Muscle of arm (tissue), 1 donor: ENCODE measurements at regions not wholly inside any gene's neighbourhood (a gene's known extent, or its start where the extent isn't known, plus 50 kb on each side); places are given as distances from the start of the nearest gene placed in this dataset.

Experiments used
- DNase-seq: peaks from one replicate; pipeline ENCODE4 v3.0.0-alpha.2; 2013

DNA sequence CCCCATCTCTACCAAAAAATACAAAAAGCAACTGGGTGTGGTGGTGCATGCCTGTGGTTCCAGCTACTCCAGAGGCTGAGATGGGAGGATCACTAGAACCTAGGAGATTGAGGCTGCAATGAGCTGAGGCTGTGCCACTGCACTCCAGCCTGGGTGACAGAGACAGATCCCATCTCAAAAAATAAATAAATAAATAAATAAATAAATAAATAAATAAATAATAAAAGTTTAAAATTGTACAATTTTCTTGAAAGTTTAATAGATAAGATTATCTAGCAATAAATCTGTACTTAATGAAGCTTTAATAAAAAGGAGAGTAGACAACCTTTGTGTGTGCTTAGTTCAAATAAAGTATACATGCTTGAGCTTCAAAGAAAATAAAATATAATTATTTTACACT is 310.0 kb upstream of the LRIG3 start:
- no peak for DNase-seq

DNA sequence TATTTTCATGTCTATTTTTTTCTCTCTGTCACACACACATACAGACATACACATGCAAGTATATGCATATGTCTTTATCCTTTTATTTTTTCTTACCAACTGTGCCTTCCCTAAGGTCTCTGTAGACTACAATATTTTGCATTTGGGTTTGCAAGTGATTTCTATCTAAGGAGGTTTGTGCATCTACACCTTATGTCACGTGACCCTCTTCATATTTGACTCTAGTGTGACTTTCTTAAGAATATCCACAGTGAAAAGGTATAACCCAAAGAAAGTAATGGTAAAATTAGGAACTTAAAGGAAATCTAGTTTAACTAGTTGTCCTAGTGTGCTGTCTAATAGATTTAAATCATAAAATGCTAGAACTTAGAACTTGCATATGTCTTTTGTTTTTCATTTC is 298.8 kb upstream of the LRIG3 start:
- no peak for DNase-seq

- no peak for DNase-seq
Observed at GRCh38 chr12:59196989-59197388, 276.7 kb upstream of the LRIG3 start.

DNA sequence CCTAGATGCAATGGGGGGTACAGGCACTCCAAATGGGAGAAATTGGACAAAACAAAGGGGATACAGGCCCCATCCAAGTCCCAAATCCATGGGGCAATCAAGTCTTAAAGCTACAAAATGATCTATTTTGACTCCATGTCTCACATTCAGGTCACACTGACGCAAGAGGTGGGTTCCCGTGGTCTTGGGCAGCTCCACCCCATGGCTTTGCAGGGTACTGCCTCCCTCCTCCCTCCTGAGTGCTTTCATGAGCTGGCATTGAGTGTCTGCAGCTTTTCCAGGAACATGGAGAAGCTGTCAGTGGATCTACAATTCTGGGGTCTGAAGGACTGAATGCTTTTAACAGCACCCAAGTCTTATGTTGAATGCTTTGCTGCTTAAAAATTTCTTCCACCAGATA is 274.5 kb upstream of the LRIG3 start:
- DNase-seq, result no peak

- no peak for DNase-seq
Observed at GRCh38 chr12:59193476-59194050, 273.3 kb upstream of the LRIG3 start.

- no peak for DNase-seq
Observed at GRCh38 chr12:59191372-59191771, 271.1 kb upstream of the LRIG3 start.

DNA sequence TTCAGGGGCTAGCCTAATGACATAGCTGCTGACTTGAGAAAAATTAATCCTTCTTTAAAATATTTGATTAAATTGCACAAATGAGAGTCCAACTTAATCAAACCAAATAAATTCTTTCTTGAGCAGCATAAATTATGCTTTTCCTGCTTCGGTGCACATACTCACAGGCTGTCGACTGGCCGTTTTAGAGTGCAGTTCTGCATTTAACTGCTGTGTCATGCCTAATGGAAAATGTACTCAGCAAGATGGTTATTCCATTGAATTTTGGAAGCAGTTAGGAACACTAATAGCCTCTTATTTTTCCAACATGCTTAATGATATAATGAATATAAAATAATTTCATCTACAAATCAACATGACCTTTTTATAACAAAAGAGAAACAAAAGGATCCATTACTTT is 266.1 kb upstream of the LRIG3 start:
- DNase-seq, result no peak

DNA sequence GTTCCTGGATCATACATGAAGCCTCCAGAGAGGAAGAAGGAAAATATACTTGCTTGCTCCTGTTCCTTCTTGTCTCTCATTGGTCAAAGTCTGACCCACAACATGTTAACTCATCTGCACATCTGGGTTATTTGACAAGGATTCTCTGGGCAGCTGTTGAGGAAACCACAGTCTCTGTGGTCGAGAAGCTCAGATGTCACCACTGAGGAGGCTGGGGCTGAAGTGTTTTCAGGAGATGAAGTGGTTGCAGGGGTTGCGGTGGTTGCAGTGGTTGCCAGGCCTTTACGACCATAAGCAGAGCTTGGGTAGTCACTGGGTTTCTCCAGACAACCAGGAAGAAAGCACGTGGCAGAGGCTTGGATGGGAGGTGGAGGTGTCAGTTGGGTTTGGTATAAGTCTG is 265.0 kb upstream of the LRIG3 start:
- DNase-seq, result no peak

GRCh38 chr12:59182658-59183455 is 262.6 kb upstream of the LRIG3 start:
- no peak for DNase-seq

DNA sequence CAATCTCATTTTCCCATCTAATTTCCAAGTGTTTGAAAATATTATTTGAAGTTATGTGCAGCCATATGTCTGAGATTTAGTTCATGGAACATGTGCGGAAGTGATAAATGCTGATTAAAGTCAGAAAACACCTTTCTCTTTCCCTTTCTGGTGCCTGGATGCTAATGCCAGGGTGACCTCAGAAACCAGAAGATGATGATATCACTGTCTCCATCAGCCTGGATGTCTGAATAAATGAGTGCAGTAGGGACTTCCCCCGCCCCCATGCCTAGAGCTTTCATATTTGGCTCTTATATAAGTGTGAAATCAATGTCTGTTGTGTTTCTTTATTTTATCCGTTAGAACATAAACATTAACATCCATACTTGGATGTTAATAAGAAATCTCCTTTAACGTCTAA is 261.9 kb upstream of the LRIG3 start:
- DNase-seq, result no peak

- peak; percentile 30 for DNase-seq
Observed at GRCh38 chr12:59181196-59181777, 261.0 kb upstream of the LRIG3 start.

- no peak for DNase-seq
Observed at GRCh38 chr12:59179231-59179630, 258.9 kb upstream of the LRIG3 start.

DNA sequence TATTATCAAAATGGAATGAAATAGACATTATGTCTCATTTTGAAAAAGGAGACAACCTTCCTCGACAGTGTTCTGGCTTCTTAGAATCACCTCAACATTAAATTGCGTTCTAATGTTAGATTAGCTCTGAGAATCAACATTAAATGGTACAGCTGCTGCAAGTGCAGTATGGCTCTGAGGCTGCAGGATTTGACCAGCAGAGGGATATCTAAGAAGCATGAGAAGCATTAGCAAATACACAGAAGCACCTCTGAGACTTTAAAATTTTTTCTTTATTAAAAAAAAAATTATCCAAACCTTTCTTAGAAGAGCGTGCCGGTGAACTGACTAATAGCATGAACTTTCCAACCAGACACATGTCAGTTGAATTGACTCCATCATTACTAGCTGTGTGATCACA is 253.4 kb upstream of the LRIG3 start:
- DNase-seq, result no peak

GRCh38 chr12:59168647-59169046 is 248.3 kb upstream of the LRIG3 start:
- no peak for DNase-seq

- no peak for DNase-seq
Observed at GRCh38 chr12:59166457-59166856, 246.2 kb upstream of the LRIG3 start.

- DNase-seq, result peak; percentile 33
Observed at GRCh38 chr12:59164991-59165718, 244.9 kb upstream of the LRIG3 start.

DNA sequence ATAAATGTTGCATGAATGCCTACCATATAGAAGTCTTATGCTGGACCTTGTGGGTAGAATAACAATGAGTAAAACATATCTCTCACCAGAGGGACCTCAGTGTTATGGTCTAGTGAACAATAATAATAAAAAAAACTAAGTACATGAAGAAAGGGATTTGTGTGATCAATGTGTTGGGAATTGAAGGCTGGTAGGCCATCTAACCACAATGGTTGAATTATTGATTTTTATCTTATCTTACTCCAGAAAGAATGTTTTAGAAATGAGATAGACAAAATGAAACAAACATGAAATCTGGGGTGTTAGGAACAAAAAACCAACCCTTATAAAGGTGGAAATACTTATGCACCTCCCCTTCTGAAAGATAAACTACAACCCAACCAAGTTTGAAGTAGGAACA is 243.9 kb upstream of the LRIG3 start:
- no peak for DNase-seq

- DNase-seq, result no peak
Observed at GRCh38 chr12:59158681-59159080, 238.4 kb upstream of the LRIG3 start.

- no peak for DNase-seq
Observed at GRCh38 chr12:59158066-59158465, 237.8 kb upstream of the LRIG3 start.

GRCh38 chr12:59155448-59155847 is 235.1 kb upstream of the LRIG3 start:
- DNase-seq, result no peak

DNA sequence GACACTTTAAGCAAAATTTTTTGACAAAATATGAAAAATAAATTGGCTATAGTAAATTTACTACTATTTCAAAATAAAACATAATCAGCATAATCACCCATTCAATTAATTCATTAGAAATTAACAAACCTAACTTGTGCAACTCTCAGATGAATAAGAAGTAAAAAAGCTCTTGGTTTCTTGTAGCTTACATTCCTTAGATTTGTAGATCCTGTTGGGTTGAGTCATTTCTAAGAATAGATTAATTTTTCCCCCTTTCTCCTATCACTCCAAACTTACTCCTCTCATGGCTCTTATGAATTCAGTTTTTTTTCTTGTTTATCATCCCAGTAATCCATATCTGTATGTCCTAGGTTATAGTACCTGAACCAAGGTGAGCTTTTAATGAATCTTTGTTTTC is 230.9 kb upstream of the LRIG3 start:
- no peak for DNase-seq

DNA sequence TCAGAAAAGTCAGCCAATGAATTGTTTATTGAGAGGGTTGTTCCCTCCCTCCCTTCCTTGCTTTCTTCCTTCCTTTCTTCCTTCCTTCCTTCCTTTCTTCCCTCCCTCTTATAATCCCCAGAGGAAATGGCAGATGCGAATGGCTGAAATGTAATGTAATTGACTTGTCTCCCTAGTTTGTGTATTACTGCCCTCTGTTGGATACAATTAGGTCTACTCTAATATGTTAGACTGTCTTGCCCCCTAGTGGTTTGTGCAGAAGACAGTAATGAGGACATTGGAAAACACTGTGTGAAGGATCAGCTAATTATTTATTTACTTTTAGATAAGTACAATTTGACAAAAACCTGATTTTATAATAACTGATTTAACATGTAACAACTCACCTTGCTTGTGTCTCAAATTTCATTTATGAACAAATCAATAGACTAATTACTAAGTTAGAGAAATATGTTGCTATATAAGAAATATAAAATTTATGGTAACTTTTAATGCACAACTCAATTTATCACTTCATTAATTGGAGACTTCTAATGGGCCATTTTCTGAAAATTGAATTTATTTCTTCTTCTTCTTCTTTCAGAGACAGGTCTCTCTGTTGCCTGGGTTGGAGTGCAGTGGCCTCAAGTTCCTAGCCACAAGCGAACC is 229.8 kb upstream of the LRIG3 start:
- peak; percentile 73 for DNase-seq
